GM18505 (cell line): ENCODE measurements at regions not wholly inside any gene's neighbourhood (a gene's known extent, or its start where the extent isn't known, plus 50 kb on each side); places are given as distances from the start of the nearest gene placed in this dataset.

ENCODE experiments used
- ATAC-seq: cut with Tn5 transposase; IDR thresholded peaks from one replicate; pipeline ENCODE4 v1.9.1; 2021; ENCODE audit not compliant: unreplicated experiment
- POLR2A ChIP-seq: IDR thresholded peaks from 4 replicates; pipeline ENCODE4 v1.6.1; 2011; ENCODE audit warnings: borderline replicate concordance; ENCODE audit not compliant: insufficient read depth, insufficient read length; ENCODE audit errors: extremely low read depth

DNA sequence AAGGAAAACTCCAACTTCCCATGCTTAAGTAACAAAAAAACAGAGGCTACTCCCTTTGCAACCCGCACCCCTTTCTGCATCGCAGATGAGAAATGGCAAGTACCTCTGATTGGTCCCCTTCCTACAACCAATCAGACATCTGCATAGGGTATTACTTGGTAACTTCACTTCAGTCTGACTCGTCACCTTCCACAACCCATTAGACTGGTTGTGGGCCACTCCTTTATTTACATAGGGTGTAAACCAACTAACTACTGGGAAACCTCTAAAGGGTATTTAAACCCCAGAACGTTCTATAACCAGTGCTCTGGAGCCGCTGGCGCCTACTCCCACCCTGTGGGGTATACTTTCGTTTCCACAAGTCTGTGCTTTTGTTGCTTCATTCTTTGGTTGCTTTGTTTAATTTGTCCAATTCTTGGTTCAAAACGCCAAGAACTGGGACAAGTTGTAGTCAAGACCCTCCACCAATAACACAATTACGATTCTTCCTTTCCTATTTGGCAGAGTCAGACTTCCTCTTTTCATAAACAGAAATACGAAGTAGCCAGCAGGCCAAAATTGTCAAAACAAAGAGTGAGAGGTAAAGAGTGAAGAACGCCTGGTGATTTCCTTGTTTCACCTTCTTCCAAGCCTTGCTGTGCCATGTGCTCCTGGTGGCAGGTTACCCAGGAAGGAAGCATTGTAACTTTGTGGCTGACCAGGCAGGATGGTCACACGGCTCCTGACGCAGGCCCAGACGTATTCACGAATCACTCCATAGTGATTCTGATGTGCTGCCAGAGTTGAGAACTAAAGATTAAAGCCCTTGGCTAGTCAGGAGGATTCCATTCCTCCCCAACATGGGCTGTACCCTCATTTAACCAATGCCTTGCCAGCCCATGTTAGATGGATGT is 477.4 kb downstream of the ARHGEF28 start:
- no peak for ATAC-seq
- TF ChIP-seq POLR2A: no peak

DNA sequence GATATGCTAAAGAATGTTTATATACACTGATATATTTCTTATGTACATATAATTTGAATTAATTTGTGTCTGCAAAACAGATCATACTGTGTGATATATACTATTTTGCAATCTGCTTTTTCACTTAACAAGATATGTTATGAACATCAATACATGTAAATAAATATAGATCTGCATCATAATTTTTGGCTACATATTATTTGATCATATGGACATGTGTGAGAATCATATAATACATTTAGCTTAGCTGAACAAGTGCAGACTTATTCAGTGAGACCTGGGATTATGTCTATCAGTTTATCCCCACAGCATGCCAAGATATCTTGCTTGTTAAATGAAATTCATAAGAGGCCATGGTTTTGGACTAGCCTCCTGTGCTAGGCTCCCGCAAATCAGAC is 474.3 kb downstream of the ARHGEF28 start:
- no peak for TF ChIP-seq POLR2A
- ATAC-seq: no peak

DNA sequence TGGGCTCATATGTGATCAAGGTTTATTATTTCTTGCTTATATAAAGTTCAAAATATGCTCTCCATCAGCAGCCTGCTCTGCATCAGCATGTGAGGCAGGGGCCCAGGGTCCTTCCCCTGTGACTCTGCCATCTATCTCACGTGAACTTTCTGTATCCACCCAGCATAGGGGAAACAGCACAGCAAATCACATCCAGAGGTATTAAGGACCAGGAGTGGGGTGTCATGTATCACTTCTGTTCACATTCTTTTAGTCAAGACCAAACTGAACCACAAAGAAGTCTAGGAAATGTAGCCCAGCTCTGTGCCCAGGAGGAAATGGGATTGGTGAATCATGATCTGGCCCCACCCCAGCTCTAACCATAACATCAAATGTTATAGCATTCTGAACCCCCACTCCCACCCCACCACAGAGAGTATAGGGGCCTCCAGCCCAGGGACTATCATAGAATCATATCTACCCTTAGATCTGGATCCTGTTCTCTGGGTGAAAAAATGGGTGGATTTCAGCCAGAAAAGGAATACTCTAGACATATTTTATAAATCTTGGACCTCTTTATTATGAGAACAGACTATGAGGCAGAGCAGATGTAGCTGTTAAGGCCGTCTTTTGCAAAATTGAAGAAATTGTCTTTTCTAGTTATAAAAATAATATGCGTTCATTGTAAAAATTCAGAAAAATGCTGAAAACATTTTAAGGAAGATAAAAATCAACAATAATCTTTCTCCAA is 473.7 kb downstream of the ARHGEF28 start:
- no peak for TF ChIP-seq POLR2A
- no peak for ATAC-seq

DNA sequence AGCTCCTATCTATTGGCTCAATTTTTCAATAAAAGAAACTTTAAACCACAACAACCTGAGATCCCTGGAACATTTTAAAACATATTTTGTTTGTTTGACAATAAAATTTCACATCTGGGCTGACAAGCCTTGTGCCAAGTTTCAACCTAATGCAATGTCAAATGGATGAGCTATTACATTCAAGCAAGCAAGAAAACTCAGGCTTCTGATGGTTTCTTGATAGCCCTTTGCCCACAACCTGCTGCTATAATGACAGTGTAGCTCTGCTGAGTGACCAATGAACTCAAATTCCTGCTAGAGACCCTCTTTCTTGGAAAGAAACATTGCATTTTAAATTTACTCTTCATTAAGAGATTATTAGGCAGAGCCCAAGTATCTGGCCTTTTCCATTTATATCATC is 472.9 kb downstream of the ARHGEF28 start:
- no peak for TF ChIP-seq POLR2A
- ATAC-seq: no peak

DNA sequence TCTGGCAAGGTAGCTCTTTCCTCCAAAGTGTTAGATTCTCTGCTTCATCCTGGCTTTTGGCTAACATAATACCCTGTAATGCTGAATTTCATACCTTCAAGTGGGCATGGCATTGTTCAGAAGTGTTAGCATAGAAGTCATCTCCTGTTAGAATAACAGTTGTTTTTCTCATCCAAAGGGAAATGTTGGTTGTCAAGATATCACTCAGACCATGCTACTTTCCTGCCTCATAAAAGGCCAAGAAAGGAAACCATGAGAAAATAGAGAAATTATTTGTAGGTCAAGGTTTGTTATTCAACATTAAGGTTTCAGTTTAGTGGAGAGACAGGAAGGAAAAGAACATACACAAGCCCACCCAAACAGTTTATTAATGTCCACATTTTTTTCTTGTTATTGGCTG is 472.5 kb downstream of the ARHGEF28 start:
- no peak for ATAC-seq

DNA sequence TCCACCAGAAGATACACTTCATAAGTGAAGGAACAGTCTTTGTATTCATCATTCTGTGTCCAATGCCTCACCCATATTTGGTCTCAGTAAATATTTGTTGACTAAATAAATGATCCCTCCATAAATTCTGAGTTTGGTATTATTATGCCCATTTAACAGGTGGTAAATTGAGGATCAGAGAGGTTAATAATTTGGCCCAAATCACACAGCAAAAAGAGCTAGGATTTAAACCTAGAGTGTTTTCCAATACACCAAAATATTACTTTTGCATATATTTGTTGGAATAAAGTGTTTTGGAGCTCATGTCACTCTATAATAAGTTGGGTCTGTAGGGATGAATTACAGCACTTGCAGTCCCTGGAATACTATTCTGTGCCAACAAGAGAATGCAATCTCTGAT is 470.3 kb downstream of the ARHGEF28 start:
- no peak for ATAC-seq
- no peak for TF ChIP-seq POLR2A

More for the DNA sequence above, 472.5 kb downstream of the ARHGEF28 start:
- TF ChIP-seq POLR2A: no peak

DNA sequence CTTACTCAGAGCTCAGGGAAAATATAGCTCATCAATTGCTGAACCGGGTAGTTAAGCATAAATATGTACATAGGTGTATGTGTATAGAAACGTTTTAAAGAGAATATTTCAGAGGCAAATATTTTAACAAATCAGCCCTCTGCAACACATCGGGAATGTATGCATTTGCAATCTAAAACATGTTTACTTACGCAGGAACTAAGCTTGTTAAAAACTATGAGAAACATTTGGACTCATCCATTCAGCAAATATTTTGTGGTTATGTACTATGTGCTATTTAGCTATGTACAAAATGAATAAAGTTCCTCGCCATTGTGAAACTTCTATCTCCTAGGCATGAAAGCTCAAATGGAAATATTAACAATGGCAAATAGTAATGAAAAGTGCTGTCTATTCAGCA is 469.9 kb downstream of the ARHGEF28 start:
- no peak for ATAC-seq
- TF ChIP-seq POLR2A: no peak

DNA sequence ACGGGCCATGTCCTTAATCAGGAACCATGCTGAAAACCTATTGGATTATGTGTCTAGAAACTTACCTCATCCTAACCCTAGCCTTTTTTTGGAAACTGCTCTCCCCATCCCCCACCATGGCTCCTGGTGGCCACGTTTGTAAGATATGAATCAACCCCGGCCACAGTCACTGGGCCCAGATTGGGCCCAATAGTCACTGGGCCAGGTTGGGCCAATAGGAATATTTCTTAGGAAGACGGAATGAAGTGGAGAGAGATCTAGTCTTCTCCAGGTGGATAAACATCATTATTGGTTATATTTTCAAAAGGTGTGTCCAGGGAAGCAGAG is 468.7 kb downstream of the ARHGEF28 start:
- TF ChIP-seq POLR2A: no peak
- ATAC-seq: no peak

DNA sequence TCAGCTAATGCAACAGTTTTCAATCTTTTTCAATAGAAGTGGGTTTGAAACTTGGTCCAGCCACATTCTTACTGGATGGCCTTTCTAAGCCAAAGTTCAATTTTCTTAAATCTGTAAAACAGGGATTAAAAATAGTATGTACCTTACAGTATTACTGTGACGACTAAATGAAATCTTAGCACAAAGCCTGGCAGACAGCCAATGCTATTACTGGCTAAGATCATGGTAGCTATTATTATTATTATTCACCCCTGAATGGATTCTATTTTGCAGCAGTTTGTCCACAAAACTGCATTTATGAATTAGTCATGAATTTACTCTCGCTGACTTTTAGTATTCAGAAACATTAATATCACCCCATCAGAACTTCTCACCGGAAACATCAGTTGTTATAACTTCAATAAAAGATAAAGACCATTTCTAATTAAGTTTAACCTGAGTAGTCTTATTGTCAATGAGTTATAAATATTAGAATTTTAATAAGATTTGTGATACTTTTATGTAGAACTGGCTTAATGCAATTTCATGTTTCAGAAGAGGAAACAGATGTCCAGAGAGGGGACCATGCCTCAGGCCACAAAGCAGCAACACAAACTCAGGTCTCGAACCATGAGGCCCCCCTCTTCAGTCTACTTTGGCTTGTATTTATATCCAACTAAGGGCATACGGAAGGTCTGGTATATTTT is 468.2 kb downstream of the ARHGEF28 start:
- TF ChIP-seq POLR2A: no peak
- no peak for ATAC-seq

DNA sequence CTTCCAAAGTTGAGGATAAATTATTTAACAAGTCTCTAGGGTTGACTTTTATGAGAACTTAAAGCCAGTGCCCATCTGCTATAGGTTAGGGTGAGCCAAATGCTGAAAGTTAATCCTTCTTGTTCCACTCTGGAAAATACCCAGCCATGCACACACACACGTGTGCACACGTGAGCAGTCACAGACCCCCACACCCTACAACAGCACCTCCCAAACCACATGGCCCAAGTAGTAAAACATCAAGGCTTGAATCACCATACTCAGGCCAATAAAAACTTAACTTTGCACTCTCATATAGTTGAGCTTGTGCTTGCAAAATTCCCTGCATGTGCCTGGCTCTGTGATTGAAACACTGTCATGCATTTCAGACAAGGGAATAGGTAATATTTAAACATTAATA is 467.6 kb downstream of the ARHGEF28 start:
- no peak for TF ChIP-seq POLR2A

DNA sequence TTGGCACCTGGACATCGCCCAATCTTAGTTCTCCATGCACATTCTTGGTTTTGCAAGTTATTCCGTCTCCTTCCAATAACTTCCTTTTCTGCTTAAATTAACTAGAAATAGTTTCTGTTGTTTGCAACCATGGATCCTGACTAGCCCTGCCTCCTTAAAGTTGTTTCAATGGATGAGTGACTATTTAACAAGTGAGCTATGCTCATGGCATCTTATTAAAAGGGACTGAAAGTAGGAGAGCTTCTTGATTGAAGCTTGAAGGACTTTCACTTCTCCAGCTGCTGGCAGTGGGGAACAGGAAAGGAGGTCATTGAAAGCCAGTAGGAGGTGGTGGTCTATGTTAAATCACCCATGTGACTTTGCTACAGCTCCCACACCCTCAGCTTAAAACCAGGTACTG is 466.8 kb downstream of the ARHGEF28 start:
- ATAC-seq: no peak
- no peak for TF ChIP-seq POLR2A

More for the DNA sequence above, 467.6 kb downstream of the ARHGEF28 start:
- ATAC-seq: no peak

DNA sequence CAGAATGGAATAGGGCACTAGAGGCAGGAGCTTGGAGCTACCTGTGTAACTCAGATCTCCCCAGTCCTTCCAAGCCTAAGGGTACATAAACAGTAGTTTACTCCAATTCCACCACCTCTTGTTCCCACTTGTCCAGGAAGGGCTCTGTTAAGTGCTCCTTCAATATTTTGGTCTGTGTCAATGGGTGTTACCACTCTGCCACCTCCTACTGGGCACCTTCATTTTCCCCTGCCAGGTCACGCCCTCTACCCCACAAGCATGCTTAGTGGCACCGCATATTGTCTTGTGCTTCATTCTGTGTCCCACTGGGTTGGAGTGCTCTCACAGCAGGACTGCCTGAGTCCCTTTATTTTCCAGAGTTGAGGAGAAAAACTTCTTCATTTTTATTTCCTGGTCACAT is 459.8 kb downstream of the ARHGEF28 start:
- TF ChIP-seq POLR2A: no peak
- no peak for ATAC-seq

DNA sequence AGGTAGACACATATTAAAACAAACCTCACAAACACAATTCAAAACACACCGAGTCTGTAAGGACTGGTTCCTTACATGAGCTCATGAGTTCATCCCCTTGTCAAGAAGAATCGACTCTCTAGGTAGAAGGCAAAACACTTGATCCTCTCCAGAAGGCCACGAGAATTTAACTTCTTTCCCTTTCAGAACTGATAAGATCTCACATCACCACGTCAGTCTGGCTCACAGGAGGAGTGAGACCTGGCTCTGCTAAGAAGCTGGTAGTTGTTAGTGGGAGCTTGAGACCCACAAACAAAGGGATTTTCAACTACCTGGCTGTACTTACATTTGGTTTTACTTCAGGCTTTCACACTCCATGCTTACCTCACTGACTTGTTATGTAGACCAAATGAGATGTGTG is 459.2 kb downstream of the ARHGEF28 start:
- ATAC-seq: no peak
- no peak for TF ChIP-seq POLR2A
